ENCODE measurements at regions not wholly inside any gene's neighbourhood (a gene's known extent, or its start where the extent isn't known, plus 50 kb on each side); places are given as distances from the start of the nearest gene placed in this dataset.
"Not testable (repeated sequence)": the region's sequence is repeated elsewhere in the genome, so short reads cannot be mapped to it uniquely, and the experiment has no call there.

- not testable (repeated sequence) for TF ChIP-seq CTCF, POLR2A (IDR thresholded peaks at IDR 0.05)
These were observed 155.3 kb upstream of the DIAPH2 start for GRCh38 chrX:96529386-96529785.

Data from testis (tissue), 2 donors.